ENCODE measurements at regions not wholly inside any gene's neighbourhood (a gene's known extent, or its start where the extent isn't known, plus 50 kb on each side); places are given as distances from the start of the nearest gene placed in this dataset.

DNA sequence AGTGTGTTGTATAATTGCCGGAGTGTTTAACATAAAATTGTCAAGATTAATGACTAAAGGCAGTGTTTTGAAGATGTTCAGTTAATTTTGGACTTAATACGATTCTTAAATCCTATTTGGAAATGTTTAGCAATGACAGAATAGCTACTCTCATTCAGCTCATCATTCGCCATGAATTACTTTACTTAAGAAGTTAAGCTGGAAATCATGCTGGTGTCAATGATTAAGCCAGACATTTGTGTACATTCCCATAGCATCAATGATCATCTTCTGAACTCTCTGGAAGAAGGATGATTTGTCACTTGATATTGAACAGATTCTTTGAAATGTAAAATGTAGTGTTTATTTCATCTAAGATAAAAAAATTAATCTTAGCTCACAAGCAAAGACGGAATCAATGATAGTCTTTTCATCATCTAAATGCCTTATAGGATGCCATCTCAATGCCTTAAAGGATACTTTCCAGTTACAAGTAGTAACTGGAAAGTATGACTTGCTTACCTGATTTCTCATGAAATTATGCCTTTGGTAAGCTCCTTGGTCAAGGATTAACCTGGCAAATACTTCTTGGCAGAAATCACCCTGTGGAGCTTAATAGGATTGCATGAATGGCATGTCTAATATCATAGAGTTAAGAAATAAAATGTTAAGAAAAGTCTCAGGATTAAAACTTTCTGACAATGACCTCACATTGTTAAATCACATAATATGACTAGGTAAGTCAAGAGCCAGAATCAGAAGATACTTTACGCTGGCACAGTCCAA is 515.5 kb upstream of the AGA start:
- no peak for ATAC-seq (ENCODE audit: insufficient read depth, low read depth)
- Histone ChIP-seq H3K9me3 (ENCODE audit: insufficient read depth, low read length, severe bottlenecking) (no peaks in the 10 kb centered on the region), H3K4me2 (ENCODE audit: insufficient read depth, low read length) (no peak overlapping the region)

DNA sequence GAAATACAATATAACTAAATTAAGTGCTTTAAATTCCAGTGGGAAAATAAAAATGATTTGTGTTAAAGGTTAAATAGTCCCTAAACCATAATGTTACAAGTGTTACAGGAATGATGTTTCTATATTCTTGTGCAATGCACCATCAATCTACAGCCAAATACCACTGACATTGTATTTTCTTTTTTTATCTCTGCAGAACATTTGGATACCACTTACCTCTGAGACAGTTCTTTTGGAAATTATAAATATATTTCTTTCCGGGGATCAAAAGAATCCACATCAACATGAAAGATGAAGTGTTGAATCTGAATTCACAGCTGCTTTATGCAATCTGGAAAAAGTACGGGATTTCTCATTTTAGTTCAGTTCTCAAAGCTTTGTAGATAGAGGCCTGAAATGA is 518.3 kb upstream of the AGA start:
- Histone ChIP-seq H3K79me2 (ENCODE audit: insufficient read depth, low read length) (no peaks in the 10 kb centered on the region), H3K4me3 (ENCODE audit: low read depth in 1 of 2, low read length in 2 of 2) (no peak overlapping the region), H4K20me1 (ENCODE audit: insufficient read depth, low read length) (no peaks in the 10 kb centered on the region), H2AFZ (ENCODE audit: low read depth, low read length) (no peak overlapping the region), H3K27ac (ENCODE audit: low read length) (no peak overlapping the region), H3K9me3 (ENCODE audit: insufficient read depth, low read length, severe bottlenecking) (no peaks in the 10 kb centered on the region), H3K4me2 (ENCODE audit: insufficient read depth, low read length) (no peak overlapping the region), H3K4me1 (ENCODE audit: insufficient read depth, low read length) (no peaks in the 10 kb centered on the region), H3K9ac (ENCODE audit: low read depth, low read length) (no peak overlapping the region), H3K36me3 (ENCODE audit: insufficient read depth, low read length) (no peaks in the 10 kb centered on the region), H3K27me3 (ENCODE audit: insufficient read depth, low read length, poor library complexity) (no peaks in the 10 kb centered on the region)
- DNase-seq (no peak), ATAC-seq (ENCODE audit: insufficient read depth, low read depth) (no peak)
- TF ChIP-seq, protein P1, sequence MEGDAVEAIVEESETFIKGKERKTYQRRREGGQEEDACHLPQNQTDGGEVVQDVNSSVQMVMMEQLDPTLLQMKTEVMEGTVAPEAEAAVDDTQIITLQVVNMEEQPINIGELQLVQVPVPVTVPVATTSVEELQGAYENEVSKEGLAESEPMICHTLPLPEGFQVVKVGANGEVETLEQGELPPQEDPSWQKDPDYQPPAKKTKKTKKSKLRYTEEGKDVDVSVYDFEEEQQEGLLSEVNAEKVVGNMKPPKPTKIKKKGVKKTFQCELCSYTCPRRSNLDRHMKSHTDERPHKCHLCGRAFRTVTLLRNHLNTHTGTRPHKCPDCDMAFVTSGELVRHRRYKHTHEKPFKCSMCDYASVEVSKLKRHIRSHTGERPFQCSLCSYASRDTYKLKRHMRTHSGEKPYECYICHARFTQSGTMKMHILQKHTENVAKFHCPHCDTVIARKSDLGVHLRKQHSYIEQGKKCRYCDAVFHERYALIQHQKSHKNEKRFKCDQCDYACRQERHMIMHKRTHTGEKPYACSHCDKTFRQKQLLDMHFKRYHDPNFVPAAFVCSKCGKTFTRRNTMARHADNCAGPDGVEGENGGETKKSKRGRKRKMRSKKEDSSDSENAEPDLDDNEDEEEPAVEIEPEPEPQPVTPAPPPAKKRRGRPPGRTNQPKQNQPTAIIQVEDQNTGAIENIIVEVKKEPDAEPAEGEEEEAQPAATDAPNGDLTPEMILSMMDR (IDR thresholded peaks at IDR 0.05; ENCODE audit: borderline replicate concordance, extremely low read depth, low read length, poor library complexity, severe bottlenecking) = no peak
- TF ChIP-seq EZH2 (IDR thresholded peaks at IDR 0.05; ENCODE audit: borderline replicate concordance, low read depth, low read length, severe bottlenecking) = no peak

More for the DNA sequence above, 515.5 kb upstream of the AGA start:
- Histone ChIP-seq H3K9ac (ENCODE audit: low read depth, low read length) (no peak overlapping the region), H3K27me3 (ENCODE audit: insufficient read depth, low read length, poor library complexity) (no peaks in the 10 kb centered on the region), H3K36me3 (ENCODE audit: insufficient read depth, low read length) (no peaks in the 10 kb centered on the region), H3K27ac (ENCODE audit: low read length) (no peak overlapping the region), H2AFZ (ENCODE audit: low read depth, low read length) (no peak overlapping the region), H3K4me1 (ENCODE audit: insufficient read depth, low read length) (no peaks in the 10 kb centered on the region), H3K79me2 (ENCODE audit: insufficient read depth, low read length) (no peaks in the 10 kb centered on the region), H4K20me1 (ENCODE audit: insufficient read depth, low read length) (no peaks in the 10 kb centered on the region), H3K4me3 (ENCODE audit: low read depth in 1 of 2, low read length in 2 of 2) (no peak overlapping the region)
- TF ChIP-seq, protein P1 (IDR thresholded peaks at IDR 0.05; ENCODE audit: borderline replicate concordance, extremely low read depth, low read length, poor library complexity, severe bottlenecking) = no peak
- no peak for TF ChIP-seq EZH2 (IDR thresholded peaks at IDR 0.05; ENCODE audit: borderline replicate concordance, low read depth, low read length, severe bottlenecking)
- DNase-seq = no peak

DNA sequence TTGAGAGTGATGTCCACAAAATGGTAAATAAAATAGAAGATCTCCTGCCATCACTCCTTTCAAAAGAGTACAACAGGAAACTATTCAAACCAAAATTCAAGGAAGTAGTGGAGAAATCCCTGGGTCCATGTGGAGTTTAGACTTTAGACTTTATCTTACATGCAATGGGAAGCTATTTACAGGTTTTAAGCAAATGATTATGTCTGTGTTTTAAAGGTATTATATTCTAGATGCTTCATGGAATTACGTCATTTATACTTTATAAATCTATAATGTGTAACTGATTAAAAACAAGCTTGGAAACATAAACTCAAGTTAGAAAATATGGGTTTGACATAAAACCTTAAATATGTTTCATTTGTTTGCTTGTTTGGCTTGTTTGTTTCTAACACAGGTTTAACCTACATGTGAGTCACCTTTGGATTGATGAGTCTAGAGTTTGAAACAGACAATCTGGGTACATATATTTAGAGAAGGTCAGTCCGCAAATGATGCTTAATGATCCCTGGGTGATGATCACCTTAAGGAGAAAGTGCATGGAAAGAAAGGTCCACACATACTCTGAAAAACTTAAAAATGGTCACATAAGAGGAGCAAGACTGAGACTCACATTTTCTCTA is 519.6 kb upstream of the AGA start:
- DNase-seq (no peak), ATAC-seq (ENCODE audit: insufficient read depth, low read depth) (no peak)
- no peak overlapping the region for H2AFZ ChIP-seq (ENCODE audit: low read depth, low read length)
- H3K79me2 ChIP-seq (ENCODE audit: insufficient read depth, low read length) = no peaks in the 10 kb centered on the region
- no peaks in the 10 kb centered on the region for H3K4me1 ChIP-seq (ENCODE audit: insufficient read depth, low read length)
- no peak overlapping the region for H3K4me2 ChIP-seq (ENCODE audit: insufficient read depth, low read length)
- H3K9ac ChIP-seq (ENCODE audit: low read depth, low read length) = no peak overlapping the region
- H3K4me3 ChIP-seq (ENCODE audit: low read depth in 1 of 2, low read length in 2 of 2) = no peak overlapping the region
- H4K20me1 ChIP-seq (ENCODE audit: insufficient read depth, low read length) = no peaks in the 10 kb centered on the region
- no peaks in the 10 kb centered on the region for H3K9me3 ChIP-seq (ENCODE audit: insufficient read depth, low read length, severe bottlenecking)
- no peaks in the 10 kb centered on the region for H3K27me3 ChIP-seq (ENCODE audit: insufficient read depth, low read length, poor library complexity)
- H3K27ac ChIP-seq (ENCODE audit: low read length) = no peak overlapping the region
- no peaks in the 10 kb centered on the region for H3K36me3 ChIP-seq (ENCODE audit: insufficient read depth, low read length)
- no peak for TF ChIP-seq EZH2 (IDR thresholded peaks at IDR 0.05; ENCODE audit: borderline replicate concordance, low read depth, low read length, severe bottlenecking)
- TF ChIP-seq, protein P1 (IDR thresholded peaks at IDR 0.05; ENCODE audit: borderline replicate concordance, extremely low read depth, low read length, poor library complexity, severe bottlenecking) = no peak
